ENCODE measurements at regions not wholly inside any gene's neighbourhood (a gene's known extent, or its start where the extent isn't known, plus 50 kb on each side); places are given as distances from the start of the nearest gene placed in this dataset.

- TF ChIP-seq CTCF (IDR thresholded peaks at IDR 0.05; ENCODE audit: borderline replicate concordance): no peak
- no peak for DNase-seq
- Histone ChIP-seq H3K27me3 (ENCODE audit: low read depth) (no peaks in the 10 kb centered on the region), H3K9me3 (replicated peaks) (no peaks in the 10 kb centered on the region), H3K27ac (replicated peaks) (no peak overlapping the region), H3K4me1 (no peaks in the 10 kb centered on the region), H3K36me3 (no peaks in the 10 kb centered on the region), H3K4me3 (no peak overlapping the region)
- intact Hi-C loops (cut with micrococcal nuclease): no loop called here
These were observed 427.1 kb upstream of the NR2F2 start for GRCh38 chr15:95903352-95903751.

- no peak for DNase-seq
- Histone ChIP-seq H3K27me3 (ENCODE audit: low read depth) (no peaks in the 10 kb centered on the region), H3K4me1 (no peaks in the 10 kb centered on the region), H3K9me3 (replicated peaks) (no peaks in the 10 kb centered on the region), H3K27ac (replicated peaks) (no peak overlapping the region), H3K36me3 (no peaks in the 10 kb centered on the region), H3K4me3 (no peak overlapping the region)
- intact Hi-C loops (cut with micrococcal nuclease): no loop called here
- no peak for TF ChIP-seq CTCF (IDR thresholded peaks at IDR 0.05; ENCODE audit: borderline replicate concordance)
These were observed 419.8 kb upstream of the NR2F2 start for GRCh38 chr15:95910643-95911212.

- no peaks in the 10 kb centered on the region for H3K4me1 ChIP-seq
- no peaks in the 10 kb centered on the region for H3K27me3 ChIP-seq (ENCODE audit: low read depth)
- no peak for TF ChIP-seq CTCF (IDR thresholded peaks at IDR 0.05; ENCODE audit: borderline replicate concordance)
- no peak overlapping the region for H3K27ac ChIP-seq (replicated peaks)
- no peaks in the 10 kb centered on the region for H3K9me3 ChIP-seq (replicated peaks)
- no peak for DNase-seq
- no peaks in the 10 kb centered on the region for H3K36me3 ChIP-seq
- intact Hi-C loops (cut with micrococcal nuclease): no loop called here
- no peak overlapping the region for H3K4me3 ChIP-seq
These were observed 418.8 kb upstream of the NR2F2 start for GRCh38 chr15:95911570-95912279.

GRCh38 chr15:95912280-95912625, 418.2 kb upstream of the NR2F2 start:
- Histone ChIP-seq H3K4me3 (no peak overlapping the region), H3K4me1 (no peaks in the 10 kb centered on the region), H3K27me3 (ENCODE audit: low read depth) (no peaks in the 10 kb centered on the region), H3K9me3 (replicated peaks) (no peaks in the 10 kb centered on the region), H3K36me3 (no peaks in the 10 kb centered on the region), H3K27ac (replicated peaks) (no peak overlapping the region)
- no peak for TF ChIP-seq CTCF (IDR thresholded peaks at IDR 0.05; ENCODE audit: borderline replicate concordance)
- intact Hi-C loops (cut with micrococcal nuclease): no loop called here
- DNase-seq: no peak

- Histone ChIP-seq H3K4me1 (no peaks in the 10 kb centered on the region), H3K4me3 (no peak overlapping the region), H3K36me3 (no peaks in the 10 kb centered on the region)
These were observed 417.8 kb upstream of the NR2F2 start for GRCh38 chr15:95912728-95913127.

More at GRCh38 chr15:95912728-95913127, 417.8 kb upstream of the NR2F2 start:
- no peaks in the 10 kb centered on the region for H3K9me3 ChIP-seq (replicated peaks)
- no peak overlapping the region for H3K27ac ChIP-seq (replicated peaks)
- no peaks in the 10 kb centered on the region for H3K27me3 ChIP-seq (ENCODE audit: low read depth)
- no peak for DNase-seq
- intact Hi-C loops (cut with micrococcal nuclease): no loop called here
- TF ChIP-seq CTCF (IDR thresholded peaks at IDR 0.05; ENCODE audit: borderline replicate concordance): no peak

Measured in left ventricle myocardium inferior (tissue), 1 donor.